ENCODE measurements at regions not wholly inside any gene's neighbourhood (a gene's known extent, or its start where the extent isn't known, plus 50 kb on each side); places are given as distances from the start of the nearest gene placed in this dataset.

GRCh38 chr16:86195863-86196630, 297.1 kb downstream of the IRF8 start:
- H3K4me1 ChIP-seq = no peaks in the 10 kb centered on the region
- peak in 1 of 2 donors; percentile 12 for DNase-seq (ENCODE audit: low spot score in 2 of 2)
- no peak overlapping the region for H3K4me3 ChIP-seq
- no peak overlapping the region for H3K27ac ChIP-seq
- WGBS = 60% methylated on average over 21 of the region's 22 CpGs
- H3K9me3 ChIP-seq = no peaks in the 10 kb centered on the region
- no peaks in the 10 kb centered on the region for H3K36me3 ChIP-seq
- peaks cover 90% of the 10 kb centered on the region for H3K27me3 ChIP-seq
- TF ChIP-seq POLR2AphosphoS5 (IDR thresholded peaks at IDR 0.05) (no peak), POLR2A (IDR thresholded peaks at IDR 0.05) (no peak), EP300 (IDR thresholded peaks at IDR 0.05) (no peak)
- TF ChIP-seq, protein P1, sequence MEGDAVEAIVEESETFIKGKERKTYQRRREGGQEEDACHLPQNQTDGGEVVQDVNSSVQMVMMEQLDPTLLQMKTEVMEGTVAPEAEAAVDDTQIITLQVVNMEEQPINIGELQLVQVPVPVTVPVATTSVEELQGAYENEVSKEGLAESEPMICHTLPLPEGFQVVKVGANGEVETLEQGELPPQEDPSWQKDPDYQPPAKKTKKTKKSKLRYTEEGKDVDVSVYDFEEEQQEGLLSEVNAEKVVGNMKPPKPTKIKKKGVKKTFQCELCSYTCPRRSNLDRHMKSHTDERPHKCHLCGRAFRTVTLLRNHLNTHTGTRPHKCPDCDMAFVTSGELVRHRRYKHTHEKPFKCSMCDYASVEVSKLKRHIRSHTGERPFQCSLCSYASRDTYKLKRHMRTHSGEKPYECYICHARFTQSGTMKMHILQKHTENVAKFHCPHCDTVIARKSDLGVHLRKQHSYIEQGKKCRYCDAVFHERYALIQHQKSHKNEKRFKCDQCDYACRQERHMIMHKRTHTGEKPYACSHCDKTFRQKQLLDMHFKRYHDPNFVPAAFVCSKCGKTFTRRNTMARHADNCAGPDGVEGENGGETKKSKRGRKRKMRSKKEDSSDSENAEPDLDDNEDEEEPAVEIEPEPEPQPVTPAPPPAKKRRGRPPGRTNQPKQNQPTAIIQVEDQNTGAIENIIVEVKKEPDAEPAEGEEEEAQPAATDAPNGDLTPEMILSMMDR (IDR thresholded peaks at IDR 0.05) = no peak

DNA sequence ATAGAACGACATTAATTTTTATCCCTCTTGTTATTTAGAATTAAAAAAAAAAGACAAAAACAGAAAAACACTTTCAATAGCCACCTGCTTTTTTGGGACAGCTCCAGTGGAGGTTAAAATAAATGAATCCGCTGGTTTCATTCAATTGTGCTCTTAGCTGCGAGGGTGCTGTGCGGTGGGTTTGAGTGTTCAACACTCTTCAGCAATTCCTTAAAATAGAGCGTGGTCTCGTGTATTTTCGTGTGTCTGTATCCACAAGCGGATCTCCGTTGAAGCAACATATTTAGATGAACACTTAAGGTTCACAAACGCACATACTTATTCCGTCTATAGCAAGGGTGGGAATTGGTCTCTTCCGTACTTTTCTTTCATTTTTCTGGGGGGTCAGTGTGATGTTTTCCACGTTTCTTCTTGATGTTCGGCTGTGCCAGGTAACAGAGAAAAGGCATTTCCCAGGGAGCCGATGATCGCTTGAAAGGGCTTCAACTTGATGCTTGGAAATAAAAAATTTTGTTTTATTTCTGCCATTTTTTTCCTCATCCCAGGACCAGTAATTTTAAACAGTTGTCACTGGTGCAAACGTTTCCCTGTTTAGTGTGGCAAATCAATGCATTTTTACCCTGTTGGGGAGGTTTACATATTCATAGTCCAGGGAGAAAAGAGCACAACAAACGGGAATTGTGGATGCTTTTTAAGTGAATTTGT, 297.9 kb downstream of the IRF8 start:
- no peak for TF ChIP-seq POLR2A (IDR thresholded peaks at IDR 0.05)
- TF ChIP-seq, protein P1 (IDR thresholded peaks at IDR 0.05) = no peak
- TF ChIP-seq POLR2AphosphoS5 (IDR thresholded peaks at IDR 0.05) = no peak
- TF ChIP-seq EP300 (IDR thresholded peaks at IDR 0.05) = no peak
- Histone ChIP-seq H3K4me3 (no peak overlapping the region), H3K27me3 (peaks cover 91% of the 10 kb centered on the region), H3K27ac (no peak overlapping the region), H3K9me3 (no peaks in the 10 kb centered on the region), H3K4me1 (no peaks in the 10 kb centered on the region), H3K36me3 (no peaks in the 10 kb centered on the region)
- 85% methylated on average over 18 of the region's 18 CpGs for WGBS
- peak in 1 of 2 donors; percentile 24 for DNase-seq (ENCODE audit: low spot score in 2 of 2)

GRCh38 chr16:86198206-86199118, 299.5 kb downstream of the IRF8 start:
- Histone ChIP-seq H3K4me3 (no peak overlapping the region), H3K36me3 (no peaks in the 10 kb centered on the region), H3K27me3 (peaks cover 97% of the 10 kb centered on the region), H3K4me1 (no peaks in the 10 kb centered on the region), H3K27ac (no peak overlapping the region), H3K9me3 (no peaks in the 10 kb centered on the region)
- peak in 1 of 2 donors; percentile 56 for DNase-seq (ENCODE audit: low spot score in 2 of 2)
- 8% methylated on average over 24 of the region's 29 CpGs for WGBS
- TF ChIP-seq, protein P1 (IDR thresholded peaks at IDR 0.05) = no peak
- TF ChIP-seq POLR2A (IDR thresholded peaks at IDR 0.05) = no peak
- TF ChIP-seq POLR2AphosphoS5 (IDR thresholded peaks at IDR 0.05) = no peak
- TF ChIP-seq EP300 (IDR thresholded peaks at IDR 0.05) = no peak

DNA sequence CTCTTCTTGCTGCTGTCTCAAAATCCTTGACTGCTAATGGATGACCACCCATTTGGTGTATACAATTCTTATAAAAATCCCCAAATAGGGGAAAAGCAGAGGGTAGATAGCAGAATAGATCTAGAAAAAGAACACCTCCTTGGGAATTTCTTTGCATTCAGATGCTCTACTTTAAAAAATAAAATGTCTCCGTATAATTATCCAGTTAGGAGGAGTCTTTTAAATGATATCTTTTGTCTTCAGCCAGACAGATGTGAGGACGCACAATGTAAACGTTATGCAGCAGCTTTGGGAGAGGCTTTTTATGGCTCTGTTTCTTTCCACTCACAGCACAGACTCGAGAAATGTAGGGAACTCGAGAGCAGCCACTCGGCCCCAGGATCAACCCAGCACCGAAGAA, 300.2 kb downstream of the IRF8 start:
- Histone ChIP-seq H3K9me3 (no peaks in the 10 kb centered on the region), H3K27me3 (peaks cover 99% of the 10 kb centered on the region), H3K27ac (no peak overlapping the region), H3K4me1 (no peaks in the 10 kb centered on the region), H3K4me3 (no peak overlapping the region), H3K36me3 (no peaks in the 10 kb centered on the region)
- TF ChIP-seq, protein P1 (IDR thresholded peaks at IDR 0.05) = no peak
- TF ChIP-seq POLR2AphosphoS5 (IDR thresholded peaks at IDR 0.05) (no peak), POLR2A (IDR thresholded peaks at IDR 0.05) (no peak), EP300 (IDR thresholded peaks at IDR 0.05) (no peak)
- WGBS = 19% methylated on average over 7 of the region's 7 CpGs
- DNase-seq (ENCODE audit: low spot score in 2 of 2) = no peak
